GM19455 (cell line): ENCODE measurements at regions not wholly inside any gene's neighbourhood (a gene's known extent, or its start where the extent isn't known, plus 50 kb on each side); places are given as distances from the start of the nearest gene placed in this dataset.

Source experiments
- ATAC-seq: cut with Tn5 transposase; IDR thresholded peaks from one replicate; pipeline ENCODE4 v1.9.1; 2021; ENCODE audit not compliant: unreplicated experiment

- ATAC-seq, result no peak
These were observed 236.3 kb downstream of the SEC14L1 start for GRCh38 chr17:77376795-77377709.

- no peak for ATAC-seq
These were observed 237.0 kb downstream of the SEC14L1 start for GRCh38 chr17:77377710-77378235.

- ATAC-seq, result no peak
These were observed 237.7 kb downstream of the SEC14L1 start for GRCh38 chr17:77378318-77379064.

- no peak for ATAC-seq
These were observed 238.3 kb downstream of the SEC14L1 start for GRCh38 chr17:77379065-77379428.

- no peak for ATAC-seq
These were observed 239.1 kb downstream of the SEC14L1 start for GRCh38 chr17:77379832-77380231.

GRCh38 chr17:77380395-77381184, 239.8 kb downstream of the SEC14L1 start:
- ATAC-seq, result no peak

GRCh38 chr17:77381185-77381700, 240.5 kb downstream of the SEC14L1 start:
- ATAC-seq, result no peak

GRCh38 chr17:77381731-77382130, 241.0 kb downstream of the SEC14L1 start:
- ATAC-seq, result no peak

- ATAC-seq, result no peak
These were observed 241.7 kb downstream of the SEC14L1 start for GRCh38 chr17:77382356-77382911.

- no peak for ATAC-seq
These were observed 242.3 kb downstream of the SEC14L1 start for GRCh38 chr17:77382966-77383612.

GRCh38 chr17:77383613-77384608, 243.1 kb downstream of the SEC14L1 start:
- no peak for ATAC-seq

GRCh38 chr17:77385750-77386501, 245.2 kb downstream of the SEC14L1 start:
- ATAC-seq, result no peak

GRCh38 chr17:77386502-77387192, 245.9 kb downstream of the SEC14L1 start:
- no peak for ATAC-seq

GRCh38 chr17:77387891-77388290, 247.1 kb downstream of the SEC14L1 start:
- no peak for ATAC-seq

- no peak for ATAC-seq
These were observed 247.9 kb downstream of the SEC14L1 start for GRCh38 chr17:77388384-77389306.

- ATAC-seq, result no peak
These were observed 250.1 kb downstream of the SEC14L1 start for GRCh38 chr17:77390870-77391269.
